GM19395 (cell line): ENCODE measurements at regions not wholly inside any gene's neighbourhood (a gene's known extent, or its start where the extent isn't known, plus 50 kb on each side); places are given as distances from the start of the nearest gene placed in this dataset.

Source experiments
- ATAC-seq: cut with Tn5 transposase; IDR thresholded peaks from one replicate; pipeline ENCODE4 v1.9.1; 2021; ENCODE audit warnings: mild to moderate bottlenecking, moderate library complexity; ENCODE audit not compliant: unreplicated experiment

- ATAC-seq, result no peak
These were observed 90.8 kb upstream of the LGALSL start for GRCh38 chr2:64363140-64363539.

GRCh38 chr2:64363848-64364247 lies 90.1 kb upstream of the LGALSL start:
- ATAC-seq, result no peak

GRCh38 chr2:64367444-64368232 lies 86.3 kb upstream of the LGALSL start:
- ATAC-seq, result no peak

- no peak for ATAC-seq
These were observed 84.3 kb upstream of the LGALSL start for GRCh38 chr2:64369706-64370105.

- no peak for ATAC-seq
These were observed 82.2 kb upstream of the LGALSL start for GRCh38 chr2:64371727-64372126.

GRCh38 chr2:64374686-64375085 lies 79.3 kb upstream of the LGALSL start:
- ATAC-seq, result no peak

- no peak for ATAC-seq
These were observed 77.0 kb upstream of the LGALSL start for GRCh38 chr2:64376926-64377325.

GRCh38 chr2:64379186-64379585 lies 74.8 kb upstream of the LGALSL start:
- no peak for ATAC-seq

- no peak for ATAC-seq
These were observed 73.0 kb upstream of the LGALSL start for GRCh38 chr2:64380853-64381527.

GRCh38 chr2:64383016-64383591 lies 70.9 kb upstream of the LGALSL start:
- ATAC-seq, result no peak

- ATAC-seq, result no peak
These were observed 70.1 kb upstream of the LGALSL start for GRCh38 chr2:64383881-64384280.

GRCh38 chr2:64386676-64387075 lies 67.3 kb upstream of the LGALSL start:
- no peak for ATAC-seq

GRCh38 chr2:64390586-64390985 lies 63.4 kb upstream of the LGALSL start:
- no peak for ATAC-seq

- no peak for ATAC-seq
These were observed 62.5 kb upstream of the LGALSL start for GRCh38 chr2:64391424-64391823.

GRCh38 chr2:64391940-64392339 lies 62.0 kb upstream of the LGALSL start:
- ATAC-seq, result no peak

GRCh38 chr2:64392529-64392928 lies 61.4 kb upstream of the LGALSL start:
- ATAC-seq, result no peak

- ATAC-seq, result no peak
These were observed 60.5 kb upstream of the LGALSL start for GRCh38 chr2:64393383-64394010.

GRCh38 chr2:64394153-64394552 lies 59.8 kb upstream of the LGALSL start:
- no peak for ATAC-seq

- no peak for ATAC-seq
These were observed 58.0 kb upstream of the LGALSL start for GRCh38 chr2:64396001-64396400.

- ATAC-seq, result no peak
These were observed 57.4 kb upstream of the LGALSL start for GRCh38 chr2:64396551-64396950.

GRCh38 chr2:64398516-64399129 lies 55.3 kb upstream of the LGALSL start:
- ATAC-seq, result no peak
